NCI-H69 (cell line): ENCODE measurements at regions not wholly inside any gene's neighbourhood (a gene's known extent, or its start where the extent isn't known, plus 50 kb on each side); places are given as distances from the start of the nearest gene placed in this dataset.
"Not testable (repeated sequence)": the region's sequence is repeated elsewhere in the genome, so short reads cannot be mapped to it uniquely, and the experiment has no call there.

Experiments
- DNase-seq: peaks from one replicate; lab custom pipeline; 2025; lab: John Stamatoyannopoulos, UW

DNA sequence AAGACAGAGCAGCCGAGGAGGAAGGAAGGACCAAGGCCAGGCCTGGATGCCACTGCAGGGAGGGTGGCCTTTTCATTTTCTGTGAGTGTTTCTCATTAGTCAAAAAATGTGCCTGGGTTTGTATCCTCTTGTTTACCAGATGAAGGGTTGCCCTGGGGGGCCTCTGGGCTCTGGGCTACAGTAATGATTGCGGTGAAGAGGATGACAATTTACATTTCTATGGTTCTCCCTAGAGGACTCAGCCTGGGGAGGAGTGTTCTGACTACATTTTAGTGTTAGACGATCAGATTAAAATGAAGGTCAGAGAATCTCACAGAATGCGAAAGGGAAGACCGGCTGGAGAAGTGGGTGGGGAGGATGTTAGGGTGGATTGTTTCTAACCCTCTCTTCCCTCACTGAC lies 108.0 kb upstream of the KMT2C start:
- no peak for DNase-seq

DNA sequence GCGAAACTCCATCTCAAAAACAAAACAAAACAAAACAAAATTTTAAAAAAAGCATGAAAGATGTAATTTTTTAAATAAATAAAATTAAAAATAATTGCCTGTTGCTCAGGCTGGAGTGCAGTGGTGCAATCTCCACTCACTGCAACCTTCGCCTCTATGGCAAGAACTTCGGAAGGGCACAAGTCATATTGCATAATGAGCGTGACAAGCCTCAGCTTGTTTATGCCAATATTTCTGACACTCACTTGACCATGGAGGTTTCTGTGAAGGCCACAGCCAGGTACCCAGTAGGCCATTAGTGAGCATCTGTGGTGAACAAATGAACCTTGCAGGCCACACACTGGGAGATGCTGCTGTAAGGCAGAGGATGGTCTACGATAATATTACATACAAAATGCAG lies 106.1 kb upstream of the KMT2C start:
- DNase-seq: peak; percentile 22

DNA sequence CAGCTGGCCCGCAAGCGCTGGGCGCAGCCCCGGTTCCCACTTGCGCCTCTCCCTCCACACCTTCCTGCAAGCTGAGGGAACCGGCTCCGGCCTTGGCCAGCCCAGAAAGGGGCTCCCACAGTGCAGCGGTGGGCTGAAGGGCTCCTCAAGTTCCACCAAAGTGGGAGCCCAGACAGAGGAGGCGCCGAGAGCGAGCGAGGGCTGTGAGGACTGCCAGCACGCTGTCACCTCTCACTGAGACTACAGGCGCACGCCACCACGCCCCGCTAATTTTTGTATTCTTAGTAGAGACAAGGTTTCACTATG lies 103.3 kb upstream of the KMT2C start:
- DNase-seq: not testable (repeated sequence)

DNA sequence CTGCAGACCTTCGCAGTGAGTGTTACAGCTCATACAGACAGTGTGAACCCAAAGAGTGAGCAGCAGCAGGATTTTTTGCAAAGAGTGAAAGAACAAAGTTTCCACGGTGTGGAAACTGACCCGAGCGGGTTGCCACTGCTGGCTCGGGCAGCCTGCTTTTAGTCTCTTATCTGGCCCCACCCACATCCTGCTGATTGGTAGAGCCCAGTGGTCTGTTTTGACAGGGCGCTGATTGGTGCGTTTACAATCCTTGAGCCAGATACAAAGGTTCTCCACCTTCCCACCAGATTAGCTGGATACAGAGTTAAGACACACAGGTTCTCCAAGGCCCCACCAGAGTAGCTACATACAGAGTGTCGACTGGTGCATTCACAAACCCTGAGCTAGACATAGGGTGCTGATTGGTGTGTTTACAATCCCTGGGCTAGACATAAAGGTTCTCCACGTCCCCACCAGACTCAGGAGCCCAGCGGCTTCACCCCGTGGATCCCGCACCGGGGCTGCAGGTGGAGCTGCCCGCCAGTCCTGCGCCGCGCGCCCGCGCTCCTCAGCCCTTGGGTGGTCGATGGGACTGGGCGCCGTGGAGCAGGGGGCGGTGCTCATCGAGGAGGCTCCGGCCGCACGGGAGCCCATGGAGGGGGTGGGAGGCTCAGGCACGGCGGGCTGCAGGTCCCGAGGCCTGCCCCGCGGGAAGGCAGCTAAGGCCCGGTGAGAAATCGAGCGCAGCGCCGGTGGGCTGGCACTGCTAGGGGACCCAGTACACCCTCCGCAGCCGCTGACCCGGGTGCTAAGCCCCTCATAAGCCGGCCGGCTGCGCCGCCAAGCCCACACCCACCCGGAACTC lies 102.8 kb upstream of the KMT2C start:
- not testable (repeated sequence) for DNase-seq

DNA sequence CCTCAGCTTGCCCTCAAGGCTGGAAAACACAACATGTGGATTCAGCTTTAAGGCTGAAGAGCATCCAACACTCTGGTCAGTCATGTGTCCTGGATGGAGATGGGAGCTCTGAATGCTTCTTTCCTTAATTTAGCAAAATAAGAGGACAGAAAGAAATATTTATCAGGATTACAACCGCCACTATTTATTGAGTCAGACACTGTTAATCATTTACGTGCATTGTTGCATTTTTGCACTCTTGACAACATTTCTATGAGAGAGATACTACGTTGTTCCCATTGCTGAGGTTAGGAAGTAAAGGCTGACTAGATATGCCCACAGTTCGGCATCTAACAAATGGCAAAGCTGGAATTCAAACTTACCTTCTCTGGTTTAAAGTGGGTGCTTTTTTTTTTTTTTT lies 101.8 kb upstream of the KMT2C start:
- DNase-seq: no peak

DNA sequence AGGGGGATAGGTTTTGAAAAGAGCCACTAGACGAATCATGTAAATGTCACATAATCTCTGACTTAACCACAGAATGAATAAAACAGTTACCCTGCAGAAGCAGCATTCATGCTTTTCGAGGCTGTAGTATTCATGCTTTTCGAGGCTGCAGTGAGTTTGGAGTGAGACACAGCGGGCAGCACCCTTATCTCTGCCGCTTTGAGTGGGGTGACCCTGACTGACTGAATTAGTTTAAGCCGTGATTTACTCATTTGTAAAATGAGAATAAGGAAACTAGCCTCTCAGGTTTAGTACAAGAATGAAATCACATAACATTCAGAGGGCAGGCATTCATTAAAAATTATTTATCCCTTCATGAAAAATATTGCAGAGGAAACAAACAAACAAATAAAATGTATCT lies 92.8 kb upstream of the KMT2C start:
- DNase-seq: no peak

DNA sequence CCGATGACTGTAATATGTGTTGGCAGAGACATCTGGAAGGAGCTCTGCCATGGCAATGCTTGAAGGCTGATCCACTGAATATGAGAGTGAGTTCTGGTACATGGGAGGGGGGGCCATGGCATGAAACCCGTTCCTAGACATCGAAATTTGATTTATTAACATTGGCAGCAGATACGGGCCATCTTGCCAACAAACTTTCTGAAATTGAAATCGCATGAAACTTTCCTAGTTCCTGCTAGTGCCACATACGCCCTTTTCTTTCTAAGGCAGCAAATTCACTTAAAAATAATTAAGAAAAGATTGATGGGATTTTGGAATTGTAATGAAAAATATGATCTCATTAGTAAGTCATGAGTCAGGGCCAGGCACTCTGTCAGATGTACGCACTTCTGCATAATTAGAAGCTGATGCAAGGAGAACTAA lies 91.8 kb upstream of the KMT2C start:
- DNase-seq: no peak

DNA sequence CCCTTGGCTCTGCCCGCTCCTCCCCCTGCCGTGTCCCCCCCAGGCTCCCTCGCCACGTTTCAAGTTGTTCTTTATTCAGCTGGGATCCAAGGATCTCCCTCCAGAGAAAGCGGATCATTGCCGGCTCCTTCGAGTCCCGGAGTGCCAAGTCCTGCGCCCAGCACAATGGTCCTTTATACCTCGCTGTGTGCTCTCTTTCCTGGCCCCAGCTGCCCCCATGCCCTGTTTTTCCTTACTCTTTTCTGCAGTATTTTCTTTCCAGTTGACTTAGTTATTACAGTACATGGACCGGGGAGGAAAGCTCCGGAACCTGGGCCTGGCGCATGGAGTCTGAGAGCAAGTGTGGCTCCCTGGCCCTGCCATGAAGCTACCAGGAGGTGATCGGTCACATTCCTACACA lies 88.1 kb upstream of the KMT2C start:
- no peak for DNase-seq

DNA sequence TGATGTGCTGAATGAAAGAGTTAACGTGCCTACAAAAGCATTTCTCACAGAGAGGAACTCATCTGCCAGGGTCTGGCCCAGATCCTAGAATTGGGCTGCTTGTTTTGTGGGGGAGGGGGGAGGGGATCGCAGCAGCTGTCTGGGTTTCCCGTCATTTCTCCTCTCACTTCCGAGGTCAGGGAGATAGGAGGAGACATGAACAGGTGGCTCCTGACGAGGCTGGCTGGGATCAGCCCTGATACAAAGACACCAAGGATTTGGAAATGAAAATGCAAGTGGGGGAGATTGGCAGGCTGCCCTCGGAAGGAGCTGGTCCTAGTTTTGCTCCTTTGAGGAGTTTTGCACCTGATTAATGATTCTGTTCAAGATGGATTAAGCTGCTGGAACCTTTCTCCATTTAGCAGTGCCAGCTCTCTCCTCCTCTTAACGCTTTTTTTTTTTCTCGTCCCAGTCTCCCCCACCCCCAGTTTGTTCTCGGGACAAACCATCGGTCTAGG lies 86.8 kb upstream of the KMT2C start:
- DNase-seq: peak; percentile 91

DNA sequence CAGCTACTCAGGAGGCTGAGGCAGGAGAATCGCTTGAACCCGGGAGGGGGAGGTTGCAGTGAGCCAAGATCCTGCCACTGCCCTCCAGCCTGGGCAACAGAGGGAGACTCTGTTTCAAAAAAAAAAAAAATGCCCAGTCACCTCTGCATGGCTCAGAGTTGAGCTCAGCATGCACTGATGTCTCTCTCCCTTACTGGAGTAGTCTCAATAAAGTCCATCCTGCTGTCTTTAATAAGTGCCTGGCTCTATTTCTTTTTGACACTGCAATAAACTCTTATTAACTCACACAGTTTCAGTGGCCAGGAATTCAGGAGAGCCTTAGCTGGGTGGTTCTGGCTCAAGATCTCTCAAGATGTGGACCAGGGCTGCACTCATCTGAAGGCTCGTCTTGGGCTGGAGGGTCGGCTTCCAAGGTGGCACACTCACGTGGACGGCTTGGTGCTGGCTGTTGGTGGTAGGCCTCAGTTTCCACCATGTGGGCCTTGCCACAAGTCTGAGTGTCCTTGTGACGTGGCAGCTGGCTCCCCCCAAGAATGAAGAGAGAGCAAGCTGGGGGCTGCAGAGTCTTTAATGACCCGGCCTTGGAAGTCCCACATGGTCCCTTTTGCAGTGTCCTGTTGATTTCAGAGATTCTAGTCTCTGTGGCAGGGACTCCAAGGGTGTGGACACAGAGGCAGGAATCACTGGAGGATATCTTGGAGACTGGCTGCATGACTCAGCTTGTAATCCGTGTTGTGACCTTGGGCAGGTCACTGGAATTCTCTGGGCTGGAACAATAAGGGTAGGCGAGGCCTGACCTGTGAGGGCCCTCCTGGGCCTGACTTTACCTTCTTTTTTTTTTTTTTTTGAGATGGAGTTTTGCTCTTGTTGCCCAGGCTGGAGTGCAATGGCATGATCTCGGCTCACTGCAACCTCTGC lies 85.9 kb upstream of the KMT2C start:
- DNase-seq: no peak

DNA sequence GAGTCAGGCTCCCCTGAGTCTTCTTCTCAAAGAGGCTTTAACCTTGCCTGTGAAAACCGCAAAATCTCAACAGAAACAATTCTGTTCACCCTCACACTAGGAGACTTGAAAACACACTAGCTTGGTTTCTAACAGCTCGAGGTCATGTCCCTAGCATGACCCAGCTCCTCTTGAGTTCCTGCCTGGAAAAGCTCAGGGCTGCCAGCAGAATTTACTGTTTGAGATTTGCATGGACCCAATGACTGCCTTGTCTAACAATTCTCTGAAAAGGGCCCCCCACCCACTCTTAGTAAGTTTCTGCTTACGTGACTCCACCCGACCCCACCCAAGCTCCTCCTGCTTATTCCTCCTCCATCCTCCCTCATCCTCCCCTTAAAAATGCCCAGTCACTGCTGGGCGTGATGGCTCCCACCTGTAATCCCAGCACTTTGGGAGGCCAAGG lies 85.1 kb upstream of the KMT2C start:
- DNase-seq: no peak

DNA sequence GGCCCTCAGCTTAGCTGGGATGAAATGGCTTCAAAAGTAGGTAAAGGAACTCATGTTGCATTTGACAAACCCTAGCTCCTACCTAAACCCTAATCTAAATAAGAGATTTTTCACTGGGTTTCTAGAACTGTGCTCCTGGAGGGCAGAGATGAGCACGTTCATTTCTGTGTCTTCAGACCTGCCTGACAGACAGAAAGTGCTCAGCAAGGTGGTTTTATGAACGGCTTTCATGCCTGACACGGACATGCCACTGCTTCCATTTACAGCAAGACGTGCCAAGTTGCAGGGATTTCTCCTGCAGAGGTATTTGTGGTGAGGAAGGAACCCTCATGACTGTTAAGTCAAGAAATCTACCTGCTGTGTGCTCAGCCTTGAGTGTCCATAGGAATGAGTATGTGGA lies 83.5 kb upstream of the KMT2C start:
- DNase-seq: no peak

DNA sequence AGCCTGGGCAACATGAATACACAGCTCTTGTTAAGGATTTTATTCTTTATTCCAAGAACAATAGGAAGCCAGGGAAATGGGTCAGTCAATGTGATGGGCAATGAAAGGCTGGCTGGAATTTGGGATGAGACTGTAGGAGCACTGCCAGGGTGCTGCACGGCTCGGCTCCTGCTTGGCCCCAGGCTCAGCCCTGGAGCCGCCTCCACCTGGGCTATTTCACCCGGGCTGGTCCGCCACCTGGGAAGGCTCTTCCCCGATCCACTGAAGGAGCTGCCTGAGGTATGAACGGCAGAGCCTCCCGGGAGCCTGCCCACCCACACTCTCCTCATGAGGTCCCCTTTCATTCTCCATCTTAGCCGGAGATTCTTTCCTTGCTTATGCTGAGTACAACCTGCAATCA lies 80.4 kb upstream of the KMT2C start:
- DNase-seq: no peak

DNA sequence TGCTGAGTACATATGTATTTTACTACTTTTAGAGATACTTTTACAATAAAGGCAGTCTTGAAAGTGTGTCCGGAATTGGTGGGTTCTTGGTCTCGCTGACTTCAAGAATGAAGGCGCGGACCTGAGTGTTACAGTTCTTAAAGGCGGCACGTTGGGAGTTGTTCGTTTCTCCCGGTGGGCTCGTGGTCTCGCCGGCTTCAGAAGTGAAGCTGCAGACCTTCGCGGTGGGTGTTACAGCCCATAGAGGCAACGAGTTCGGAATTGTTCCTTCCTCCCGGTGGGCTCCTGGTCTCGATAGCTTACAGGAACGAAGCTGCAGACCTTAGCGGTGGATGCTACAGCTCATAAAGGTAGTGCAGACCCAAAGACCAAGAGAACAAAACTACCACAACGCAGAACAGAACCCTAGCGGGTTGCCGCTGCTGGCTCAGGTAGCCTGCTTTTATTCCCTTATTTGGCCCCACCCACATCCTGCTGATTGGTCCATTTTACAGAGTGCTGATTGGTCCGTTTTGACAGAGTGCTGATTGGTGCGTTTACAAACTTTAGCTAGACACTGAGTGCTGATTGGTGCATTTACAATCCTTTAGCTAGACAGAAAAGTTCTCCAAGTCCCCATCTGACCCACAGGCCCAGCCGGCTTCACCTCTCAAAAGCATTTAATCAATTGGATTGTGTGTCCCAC lies 79.6 kb upstream of the KMT2C start:
- DNase-seq: not testable (repeated sequence)

DNA sequence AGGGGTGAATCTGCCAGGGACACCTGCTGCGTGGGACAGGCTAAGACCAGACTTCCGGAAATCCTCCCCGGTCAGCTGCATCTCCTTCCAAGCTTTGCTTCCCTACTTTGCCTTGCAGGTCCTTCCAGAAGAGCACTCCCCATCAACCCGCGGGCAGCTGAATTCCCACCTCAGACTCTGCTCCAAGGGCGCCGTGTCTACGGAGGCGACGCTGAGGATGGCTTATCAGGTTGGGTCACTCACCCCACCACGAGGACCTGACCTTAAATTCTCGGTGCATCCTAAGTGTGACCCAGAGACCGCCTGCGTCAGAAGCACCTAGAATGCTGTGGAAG lies 78.9 kb upstream of the KMT2C start:
- no peak for DNase-seq

DNA sequence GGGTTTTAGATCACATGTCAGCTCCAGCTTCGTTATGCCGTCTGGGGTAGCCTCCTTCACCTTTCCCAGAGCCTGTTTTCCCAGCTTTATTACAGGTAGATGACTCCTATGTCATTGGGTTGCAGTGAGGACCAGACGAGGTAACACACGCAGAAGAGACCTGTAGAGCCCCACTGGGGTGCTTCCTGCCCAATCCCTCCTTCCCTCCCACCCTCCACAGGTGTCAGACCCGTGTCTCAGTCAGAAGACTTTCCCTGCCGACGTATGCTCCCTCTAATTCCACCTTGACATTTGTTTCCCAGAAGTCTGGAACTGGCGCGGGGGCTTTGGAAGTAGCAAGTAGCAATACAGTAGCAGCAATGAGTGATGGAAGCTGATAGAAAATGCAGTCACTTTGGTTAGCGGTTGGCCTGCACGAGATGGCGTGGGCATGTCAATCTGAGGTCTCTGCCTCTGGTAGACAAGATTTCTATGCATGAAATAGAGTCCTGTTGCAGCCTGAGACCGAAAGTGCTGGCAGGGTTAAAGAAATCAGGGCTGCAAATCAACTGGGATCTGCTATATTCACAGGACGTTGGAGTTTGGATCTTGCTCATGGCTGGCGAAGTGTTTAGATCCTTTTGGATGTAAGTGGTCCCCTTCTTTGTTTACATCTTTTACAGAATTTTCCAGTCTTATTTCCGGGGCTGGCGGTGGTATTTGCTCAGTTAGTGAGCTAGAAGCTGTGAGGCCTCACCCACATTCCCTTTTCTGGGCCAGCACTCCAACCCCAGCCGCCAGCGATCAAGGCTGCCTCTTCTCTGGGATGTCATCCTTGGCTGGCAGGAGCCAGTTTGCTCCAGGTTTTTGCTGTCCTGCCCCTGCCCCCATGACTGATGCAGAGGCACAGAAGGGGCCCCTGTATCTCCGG lies 78.3 kb upstream of the KMT2C start:
- DNase-seq: no peak

DNA sequence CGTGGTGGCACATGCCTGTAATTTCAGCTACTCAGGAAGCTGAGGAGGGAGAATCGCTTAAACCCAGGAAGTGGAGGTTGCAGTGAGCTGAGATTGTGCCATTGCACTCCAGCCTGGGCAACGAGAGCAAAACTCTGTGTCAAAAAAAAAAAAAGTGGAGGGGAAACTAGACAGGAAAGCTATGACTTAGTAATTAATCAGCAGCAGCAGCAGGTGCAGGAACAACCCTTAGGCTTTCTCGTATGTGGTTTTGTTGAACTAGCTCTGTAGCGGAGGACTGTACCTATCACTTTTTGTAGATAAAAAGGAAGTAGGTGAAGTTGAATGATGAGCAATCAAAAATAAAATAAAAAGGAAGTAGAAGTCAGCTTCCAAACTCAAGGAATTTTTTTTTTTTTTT lies 76.9 kb upstream of the KMT2C start:
- DNase-seq: no peak

DNA sequence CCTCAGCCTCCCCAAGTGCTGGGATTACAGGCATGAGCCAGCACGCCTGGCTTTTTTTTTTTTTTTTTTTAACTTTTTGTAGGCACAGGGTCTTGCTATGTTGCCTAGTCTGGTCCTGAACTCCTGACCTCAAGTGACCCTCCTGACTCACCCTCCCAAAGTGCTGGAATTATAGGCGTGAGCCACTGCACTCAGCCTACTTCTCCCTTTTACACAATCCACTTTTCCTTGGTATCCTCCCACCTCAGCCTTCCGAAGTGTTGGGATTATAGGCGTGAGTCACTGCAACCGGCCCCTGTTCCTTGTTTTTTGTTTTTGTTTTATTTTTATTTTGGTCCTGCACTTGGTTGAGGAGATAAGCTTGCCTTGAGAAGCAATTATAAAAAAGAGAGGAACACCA lies 75.9 kb upstream of the KMT2C start:
- no peak for DNase-seq

DNA sequence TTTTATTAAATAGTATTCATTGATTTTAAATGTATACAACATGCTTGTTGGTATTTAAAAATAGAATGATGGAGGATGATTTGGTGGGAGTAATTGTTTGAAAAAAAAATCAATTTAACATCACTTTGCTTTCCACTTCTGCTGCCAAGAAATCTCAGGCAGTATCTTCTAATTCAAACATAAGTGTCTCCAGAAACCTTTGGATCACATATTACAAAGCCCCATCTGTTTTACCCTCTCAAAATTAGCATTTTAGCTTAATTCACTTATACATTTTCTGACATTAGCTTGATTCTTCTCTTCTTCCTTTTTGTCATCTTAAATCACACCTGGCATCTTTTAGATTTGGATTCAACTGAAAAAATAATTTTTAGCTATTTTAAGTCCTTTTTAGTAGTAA lies 72.9 kb upstream of the KMT2C start:
- no peak for DNase-seq

DNA sequence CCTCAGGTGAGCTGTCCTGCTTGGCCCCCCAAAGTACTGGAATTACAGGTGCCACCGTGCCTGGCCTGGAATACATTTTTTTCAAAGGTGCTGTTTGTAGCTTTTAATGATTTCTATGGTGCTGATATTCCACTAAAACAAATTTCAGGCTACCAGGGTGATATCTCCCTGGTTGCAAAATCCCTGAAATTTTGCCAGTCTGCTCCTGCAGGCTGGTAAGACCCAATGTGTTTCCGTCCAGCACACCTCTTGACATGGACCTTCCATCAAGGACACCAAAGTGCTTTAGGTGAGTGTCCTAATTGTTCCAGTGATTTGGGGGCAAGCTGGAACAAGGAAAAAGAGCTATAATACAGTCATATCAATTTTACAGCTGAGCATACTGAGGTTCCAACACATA lies 69.8 kb upstream of the KMT2C start:
- no peak for DNase-seq

DNA sequence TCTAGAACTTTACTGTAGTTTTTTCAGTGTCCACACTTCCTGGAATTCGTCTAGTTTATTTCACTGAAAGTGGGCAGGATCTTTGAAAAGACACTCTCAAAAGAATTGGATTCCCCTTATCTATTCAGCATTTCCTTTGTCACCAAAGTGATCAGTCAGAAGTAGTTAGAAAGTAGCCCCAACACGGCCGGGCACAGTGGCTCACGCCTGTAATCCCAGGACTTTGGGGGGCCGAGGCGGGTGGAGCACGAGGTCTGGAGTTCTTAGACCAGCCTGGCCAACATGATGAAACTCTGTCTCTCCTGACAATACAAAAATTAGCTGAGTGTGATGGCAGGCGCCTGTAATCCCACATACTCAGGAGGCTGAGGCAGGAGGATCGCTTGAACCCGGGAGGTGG lies 69.0 kb upstream of the KMT2C start:
- DNase-seq: no peak

DNA sequence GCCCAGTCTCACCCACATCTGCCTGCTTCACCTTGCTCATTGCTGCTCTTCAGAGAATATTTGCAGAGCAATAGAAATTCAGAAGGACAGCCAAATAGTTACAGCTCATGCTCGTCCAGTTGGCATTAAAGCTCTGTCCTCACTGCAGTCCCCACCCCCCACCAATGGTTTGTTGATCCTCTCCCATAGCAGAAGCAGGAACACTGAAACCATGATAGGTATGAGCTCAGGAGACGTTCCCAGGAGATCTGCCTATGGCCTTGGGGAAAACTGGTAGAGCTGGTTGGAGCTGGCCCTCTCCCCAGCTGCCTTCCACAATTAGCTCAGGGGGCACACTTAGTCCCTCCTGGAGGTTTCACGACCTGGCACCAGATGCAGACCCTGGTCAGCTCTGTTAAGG lies 68.6 kb upstream of the KMT2C start:
- DNase-seq: peak; percentile 68
